Neural crest cell (in vitro differentiated cells): ENCODE measurements at regions not wholly inside any gene's neighbourhood (a gene's known extent, or its start where the extent isn't known, plus 50 kb on each side); places are given as distances from the start of the nearest gene placed in this dataset.

Source experiments
- DNase-seq: peaks from one replicate; pipeline ENCODE4 v3.0.0; 2021; ENCODE audit warnings: low read depth, mixed read lengths, low spot score
- H3K27ac Mint-ChIP-seq: one replicate; pipeline ENCODE4 v1.8.0; 2021; ENCODE audit warnings: mild to moderate bottlenecking, mixed read lengths; ENCODE audit not compliant: unreplicated experiment
- H3K27me3 Mint-ChIP-seq: 2 replicates; pipeline ENCODE4 v1.8.0; 2021; ENCODE audit warnings: low read depth, mild to moderate bottlenecking, mixed read lengths
- H3K36me3 Mint-ChIP-seq: 2 replicates; pipeline ENCODE4 v1.8.0; 2021; ENCODE audit warnings: low read depth, mild to moderate bottlenecking, mixed read lengths
- H3K4me1 Mint-ChIP-seq: 2 replicates; pipeline ENCODE4 v1.8.0; 2021; ENCODE audit warnings: mixed read lengths
- H3K4me3 Mint-ChIP-seq: one replicate; pipeline ENCODE4 v1.8.0; 2021; ENCODE audit warnings: mild to moderate bottlenecking, mixed read lengths
- H3K9me3 Mint-ChIP-seq: 2 replicates; pipeline ENCODE4 v1.8.0; 2021; ENCODE audit warnings: mixed read lengths
- CTCF ChIP-seq: fragments of 200-600 bp; sonication (generic); conservative IDR thresholded peaks from 2 replicates; pipeline ENCODE4 v1.5.0; 2021; ENCODE audit warnings: antibody characterized with exemption, mild to moderate bottlenecking

GRCh38 chr6:40020166-40020565 lies 85.9 kb upstream of the MOCS1 start:
- Mint-ChIP-seq H3K4me3 (no peak overlapping the region), H3K27ac (no peak overlapping the region), H3K36me3 (peaks cover 2% of the 10 kb centered on the region), H3K4me1 (no peaks in the 10 kb centered on the region), H3K9me3 (peaks cover 22% of the 10 kb centered on the region), H3K27me3 (peaks cover 37% of the 10 kb centered on the region)
- no peak for DNase-seq
- no peak for TF ChIP-seq CTCF

- H3K4me1 Mint-ChIP-seq, result no peaks in the 10 kb centered on the region
- no peak for TF ChIP-seq CTCF
- H3K36me3 Mint-ChIP-seq, result peaks cover 2% of the 10 kb centered on the region
- no peak for DNase-seq
- H3K4me3 Mint-ChIP-seq, result no peak overlapping the region
- peaks cover 22% of the 10 kb centered on the region for H3K9me3 Mint-ChIP-seq
- peaks cover 27% of the 10 kb centered on the region for H3K27me3 Mint-ChIP-seq
- H3K27ac Mint-ChIP-seq, result no peak overlapping the region
Observed at GRCh38 chr6:40015530-40015929, 81.3 kb upstream of the MOCS1 start.

GRCh38 chr6:40011844-40012243 lies 77.6 kb upstream of the MOCS1 start:
- Mint-ChIP-seq H3K4me3 (no peak overlapping the region), H3K4me1 (no peaks in the 10 kb centered on the region), H3K9me3 (peaks cover 12% of the 10 kb centered on the region), H3K36me3 (peaks cover 2% of the 10 kb centered on the region), H3K27me3 (peaks cover 31% of the 10 kb centered on the region), H3K27ac (no peak overlapping the region)
- DNase-seq, result no peak
- no peak for TF ChIP-seq CTCF

GRCh38 chr6:40000964-40001515 lies 66.8 kb upstream of the MOCS1 start:
- peaks cover 32% of the 10 kb centered on the region for H3K27me3 Mint-ChIP-seq
- H3K9me3 Mint-ChIP-seq, result peaks cover 10% of the 10 kb centered on the region
- H3K36me3 Mint-ChIP-seq, result peaks cover 6% of the 10 kb centered on the region
- no peak overlapping the region for H3K27ac Mint-ChIP-seq
- no peak for TF ChIP-seq CTCF
- DNase-seq, result no peak
- H3K4me1 Mint-ChIP-seq, result no peaks in the 10 kb centered on the region
- no peak overlapping the region for H3K4me3 Mint-ChIP-seq

- TF ChIP-seq CTCF, result no peak
- peaks cover 6% of the 10 kb centered on the region for H3K36me3 Mint-ChIP-seq
- no peak overlapping the region for H3K27ac Mint-ChIP-seq
- H3K27me3 Mint-ChIP-seq, result peaks cover 22% of the 10 kb centered on the region
- no peaks in the 10 kb centered on the region for H3K4me1 Mint-ChIP-seq
- DNase-seq, result no peak
- H3K4me3 Mint-ChIP-seq, result no peak overlapping the region
- H3K9me3 Mint-ChIP-seq, result peaks cover 16% of the 10 kb centered on the region
Observed at GRCh38 chr6:39999006-39999867, 65.0 kb upstream of the MOCS1 start.
